NCI-H748 (cell line): ENCODE measurements at regions not wholly inside any gene's neighbourhood (a gene's known extent, or its start where the extent isn't known, plus 50 kb on each side); places are given as distances from the start of the nearest gene placed in this dataset.
A peak's percentile ranks its signal among the peaks of the same experiment; 100 is the strongest.

ENCODE experiments used
- DNase-seq: peaks from one replicate; lab custom pipeline; 2025; ENCODE audit not compliant: unreplicated experiment; lab: John Stamatoyannopoulos, UW

DNA sequence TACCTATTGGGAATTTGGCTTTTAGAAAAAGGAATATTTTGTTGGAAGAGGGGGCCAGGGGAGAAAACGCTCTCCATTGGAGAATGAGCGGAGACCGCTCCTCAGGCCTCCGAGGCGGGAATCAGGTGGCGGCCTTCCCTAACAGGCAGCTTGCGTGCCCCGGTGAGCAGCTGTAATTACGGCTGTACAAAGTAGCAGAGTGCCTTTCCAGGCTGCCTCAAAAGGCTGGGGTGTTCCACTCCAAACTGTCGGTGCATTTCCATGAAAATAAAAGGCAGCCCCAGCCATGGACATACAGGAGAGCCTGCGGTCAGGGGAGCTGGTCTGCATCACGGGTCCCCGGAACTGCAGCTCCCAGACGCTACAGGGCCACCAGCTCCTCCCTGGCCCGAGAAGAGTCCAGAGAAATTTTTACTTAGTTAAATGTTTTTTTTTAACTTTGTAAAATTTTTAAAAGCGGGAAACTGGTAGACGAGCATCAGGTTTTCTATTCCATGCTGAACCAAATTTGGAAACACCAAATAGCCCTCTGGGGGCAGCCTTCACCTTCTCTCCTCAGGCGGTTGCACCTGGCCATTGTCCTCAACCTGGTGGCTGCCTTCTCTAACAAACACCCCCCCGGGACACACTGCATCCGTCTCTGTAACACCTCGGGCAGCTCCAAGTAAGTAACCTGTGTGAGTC is 209.3 kb upstream of the SALL3 start:
- peak; percentile 93 for DNase-seq

DNA sequence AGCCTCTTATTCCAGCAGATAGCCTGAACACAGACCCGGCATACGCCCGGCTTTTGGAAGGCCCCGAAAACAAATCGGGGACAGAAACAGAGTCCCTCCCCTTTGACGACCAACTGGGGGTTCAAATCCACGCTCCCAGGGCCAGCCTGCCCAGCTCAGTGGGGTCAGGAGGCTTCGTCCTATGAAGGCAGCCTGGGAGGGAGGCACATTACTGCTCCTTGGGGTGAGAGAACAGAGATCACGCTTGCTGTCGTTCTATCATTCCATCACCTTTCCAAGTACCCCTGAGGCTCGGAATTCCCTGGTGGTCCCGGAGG is 208.8 kb upstream of the SALL3 start:
- peak; percentile 30 for DNase-seq

DNA sequence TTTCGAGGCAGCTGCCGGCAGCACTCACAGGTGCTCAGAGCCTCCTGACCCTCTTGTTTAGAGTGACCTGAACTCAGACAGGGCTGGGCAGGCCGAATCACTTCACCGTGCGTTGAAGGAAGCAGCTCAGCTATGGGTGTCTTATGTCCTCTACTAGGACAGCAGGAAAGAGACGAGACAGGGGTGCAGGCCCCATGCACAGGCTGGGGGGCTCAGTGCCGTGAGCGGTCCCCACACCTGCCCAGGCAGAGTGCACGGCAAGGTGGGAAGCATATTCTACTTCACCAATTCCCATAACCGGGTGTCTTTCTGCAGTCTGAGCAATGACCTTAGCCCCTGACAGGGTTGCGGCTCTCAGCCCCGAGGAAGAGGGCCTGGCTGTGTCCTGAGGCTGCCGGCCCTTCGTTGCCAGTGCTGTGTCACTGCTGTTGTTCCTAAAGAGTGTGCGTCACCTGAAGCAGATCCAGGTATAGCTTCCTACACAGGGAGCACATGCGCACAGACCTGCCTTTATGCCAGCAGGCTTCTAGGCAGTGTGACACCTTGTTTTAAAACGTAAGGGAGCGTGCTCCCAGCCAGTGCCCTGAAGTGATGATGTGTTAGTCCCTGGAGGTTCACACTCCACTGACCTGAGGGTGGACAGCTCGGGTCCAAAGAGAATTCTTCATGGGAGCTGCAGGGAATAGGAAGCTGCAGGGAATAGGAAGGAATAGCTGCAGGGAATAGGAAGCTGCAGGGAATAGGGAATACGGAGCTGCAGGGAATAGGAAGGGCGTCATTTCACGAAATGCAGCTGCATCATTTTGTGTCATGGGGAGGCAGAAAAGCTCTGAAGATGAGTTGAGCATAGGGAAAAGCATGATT is 207.9 kb upstream of the SALL3 start:
- no peak for DNase-seq

DNA sequence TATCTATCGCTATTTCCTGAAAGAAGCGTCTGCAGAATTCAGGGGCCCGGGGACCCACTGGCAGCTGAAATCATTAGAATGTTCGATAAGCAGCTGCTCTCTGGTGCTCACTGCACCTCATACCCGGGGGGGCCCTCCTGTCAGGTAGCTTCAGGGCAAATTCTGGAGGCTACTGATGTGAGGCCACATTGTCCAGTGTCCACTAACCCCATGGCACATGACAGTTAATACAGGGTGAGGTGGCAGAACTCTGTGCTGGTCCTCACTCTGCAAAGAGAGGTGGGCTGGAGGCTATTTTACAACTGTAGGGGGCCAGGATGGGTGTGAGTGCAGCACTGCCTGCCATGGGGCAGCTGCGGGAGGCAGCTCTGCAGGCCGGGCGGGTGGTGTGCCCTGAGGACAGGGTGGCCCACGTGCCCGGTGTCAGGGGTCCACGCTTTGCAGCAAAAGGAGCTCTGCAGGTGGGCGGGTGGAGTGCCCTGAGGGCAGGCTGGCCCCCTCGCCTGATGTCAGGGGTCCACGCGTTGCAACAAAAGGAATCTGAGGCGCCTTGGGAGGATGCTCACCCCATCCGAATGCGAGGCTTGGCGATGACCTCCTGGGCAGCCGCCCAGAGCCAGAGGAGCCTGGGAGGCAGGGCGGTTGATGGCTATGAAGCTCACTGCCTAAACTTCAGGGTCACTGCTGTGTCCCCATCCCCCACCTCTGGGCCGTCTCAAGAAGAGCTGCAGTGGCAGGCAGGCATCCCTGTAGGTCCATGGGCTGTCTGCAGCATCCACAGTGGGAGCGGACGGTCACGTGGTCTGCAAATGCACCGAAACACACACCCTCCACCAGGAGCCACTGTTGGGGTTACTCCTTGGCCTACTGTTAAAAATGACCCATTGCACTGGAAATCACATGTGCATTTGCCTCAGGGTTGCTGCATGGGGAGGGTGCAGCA is 207.0 kb upstream of the SALL3 start:
- no peak for DNase-seq

DNA sequence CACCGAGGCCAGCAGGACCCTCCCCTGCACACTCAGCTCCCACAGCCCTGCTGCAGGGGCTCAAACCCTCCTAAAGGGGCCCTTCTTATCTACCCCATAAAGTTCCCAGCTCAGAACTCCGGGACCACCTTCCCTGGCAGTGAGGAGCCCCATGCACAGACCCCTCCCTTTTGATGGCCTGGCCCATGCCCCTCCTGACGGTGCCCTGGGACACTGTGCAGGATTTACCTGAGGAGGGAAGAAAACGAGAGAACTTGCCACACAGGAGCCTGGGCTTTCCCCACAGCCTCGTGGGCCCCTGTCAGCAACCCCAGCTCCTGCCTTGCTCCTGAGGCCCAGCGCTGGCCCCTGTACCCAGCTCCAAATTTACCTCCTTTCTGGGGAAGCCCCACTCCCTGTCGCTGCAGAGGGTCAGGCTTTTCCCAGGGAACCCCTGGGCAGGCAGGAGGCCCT is 206.3 kb upstream of the SALL3 start:
- no peak for DNase-seq

DNA sequence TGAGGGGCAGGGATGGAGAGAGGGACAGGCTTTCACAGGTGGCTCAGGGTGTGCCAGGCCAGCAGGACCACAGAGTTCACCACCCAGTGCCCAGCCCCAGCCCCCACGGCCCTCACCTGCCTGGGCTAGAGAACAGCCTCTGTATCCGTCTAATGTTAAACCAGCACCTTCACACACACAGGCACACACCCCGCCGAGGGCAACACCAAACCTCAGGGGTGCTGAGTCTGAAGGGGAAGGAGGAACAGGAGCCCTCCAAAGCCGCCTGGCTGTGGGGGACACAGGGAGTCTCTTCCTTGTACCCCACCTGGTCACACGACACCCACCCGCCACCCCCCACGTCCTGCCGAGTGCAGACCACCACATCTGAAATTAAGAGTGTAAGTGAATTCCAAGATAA is 205.8 kb upstream of the SALL3 start:
- DNase-seq: no peak

DNA sequence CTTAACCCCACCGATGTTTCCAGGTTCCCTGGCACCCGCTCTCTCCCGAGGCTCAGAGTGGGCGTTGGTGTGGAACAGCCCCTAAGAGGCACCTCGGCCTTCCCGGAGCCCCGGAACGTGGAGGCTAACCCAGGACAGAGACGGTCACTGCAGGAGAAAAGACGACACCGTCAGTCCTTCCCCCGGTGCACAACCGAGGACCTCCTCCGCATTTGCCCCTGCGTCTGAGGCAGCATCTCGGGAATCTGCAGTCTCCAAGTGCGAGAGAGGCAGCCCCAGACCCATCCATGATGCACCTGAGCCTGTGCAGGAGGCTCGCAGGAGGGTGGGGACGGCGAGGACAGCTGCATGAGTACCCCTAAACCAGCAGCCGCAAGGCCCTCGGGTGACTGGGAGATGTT is 204.9 kb upstream of the SALL3 start:
- no peak for DNase-seq

DNA sequence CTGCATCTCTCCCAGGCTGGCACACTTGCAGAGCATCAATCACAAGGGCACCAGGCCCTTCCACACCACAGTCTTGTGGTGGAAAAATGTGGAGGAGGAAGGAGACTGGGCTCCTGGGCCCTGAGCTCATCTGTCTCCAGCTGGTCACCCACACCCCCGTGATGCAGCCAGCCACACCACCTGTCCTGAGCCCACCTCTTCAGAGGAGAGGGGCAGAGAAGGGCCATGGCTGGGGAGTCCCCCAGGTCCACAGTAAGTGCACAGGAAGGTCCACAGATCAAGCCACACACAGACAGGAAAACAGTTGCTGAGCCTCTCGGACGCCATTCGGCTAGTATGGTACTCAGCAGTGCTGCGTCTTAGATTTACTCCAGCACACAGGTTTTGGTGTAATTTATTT is 203.5 kb upstream of the SALL3 start:
- DNase-seq: no peak

DNA sequence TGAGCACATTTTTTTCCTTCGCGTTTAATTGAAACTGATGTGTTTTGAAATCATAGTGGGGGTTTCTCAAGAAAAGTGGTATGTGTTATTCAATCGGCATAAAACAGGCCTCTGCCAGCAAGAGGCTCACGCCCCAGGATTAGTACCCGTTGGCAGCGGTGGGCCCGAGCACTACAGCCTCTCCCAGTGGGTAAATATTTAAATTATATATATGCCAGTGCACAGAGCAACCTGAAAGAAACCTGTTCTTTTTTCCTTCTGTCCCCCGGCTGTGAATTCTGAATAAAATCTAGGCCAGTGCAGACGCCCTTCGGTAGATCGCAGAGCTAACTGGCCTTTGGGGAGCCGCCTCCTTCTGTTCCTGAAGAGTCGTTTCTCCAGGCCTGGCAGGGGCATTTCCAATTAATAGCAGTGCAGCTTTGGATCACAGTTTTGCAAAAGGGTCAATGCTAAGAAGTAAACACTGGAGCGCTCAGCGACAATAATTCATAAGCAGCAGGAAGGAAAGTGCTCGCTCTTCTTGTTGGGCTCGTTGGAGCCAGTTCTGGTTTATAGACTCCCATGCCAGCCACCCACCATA is 202.8 kb upstream of the SALL3 start:
- DNase-seq: peak; percentile 40

DNA sequence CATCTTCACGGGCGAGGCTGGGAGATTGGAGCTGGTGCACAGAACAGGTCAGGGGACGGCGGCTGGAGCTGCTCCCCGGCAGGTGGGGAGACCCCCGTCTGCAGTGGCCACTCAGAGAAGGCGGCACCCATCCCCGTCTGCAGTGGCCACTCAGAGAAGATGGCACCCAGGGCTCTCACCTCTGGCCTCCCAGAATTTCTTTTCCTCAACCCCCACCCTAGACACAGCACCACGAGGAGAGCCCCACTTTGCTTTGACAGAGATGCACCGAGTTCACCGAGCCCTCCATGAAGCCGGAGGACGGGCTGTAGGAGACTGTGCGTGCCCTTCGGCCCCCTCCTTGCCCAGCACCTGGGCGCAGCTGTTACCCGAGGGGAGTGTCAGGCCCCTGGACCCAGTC is 201.6 kb upstream of the SALL3 start:
- no peak for DNase-seq

DNA sequence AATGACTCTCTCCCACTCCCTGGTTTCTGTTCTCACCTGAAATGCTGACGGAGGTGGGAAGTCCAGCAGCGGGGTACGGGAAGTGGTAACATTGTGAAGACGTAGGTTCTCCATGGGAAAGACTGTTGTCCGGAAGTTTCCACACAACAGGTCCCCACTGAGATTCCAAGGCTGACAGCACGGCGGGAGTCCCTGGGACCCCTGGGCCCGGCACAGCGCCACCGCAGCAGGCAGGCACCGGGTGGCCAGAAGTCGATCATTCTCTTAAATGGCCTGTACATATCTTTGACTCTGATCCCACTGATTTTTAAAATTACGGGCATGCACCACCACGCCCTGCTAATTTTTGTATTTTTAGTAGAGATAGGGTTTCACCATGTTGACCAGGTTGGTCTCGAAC is 201.0 kb upstream of the SALL3 start:
- DNase-seq: no peak

DNA sequence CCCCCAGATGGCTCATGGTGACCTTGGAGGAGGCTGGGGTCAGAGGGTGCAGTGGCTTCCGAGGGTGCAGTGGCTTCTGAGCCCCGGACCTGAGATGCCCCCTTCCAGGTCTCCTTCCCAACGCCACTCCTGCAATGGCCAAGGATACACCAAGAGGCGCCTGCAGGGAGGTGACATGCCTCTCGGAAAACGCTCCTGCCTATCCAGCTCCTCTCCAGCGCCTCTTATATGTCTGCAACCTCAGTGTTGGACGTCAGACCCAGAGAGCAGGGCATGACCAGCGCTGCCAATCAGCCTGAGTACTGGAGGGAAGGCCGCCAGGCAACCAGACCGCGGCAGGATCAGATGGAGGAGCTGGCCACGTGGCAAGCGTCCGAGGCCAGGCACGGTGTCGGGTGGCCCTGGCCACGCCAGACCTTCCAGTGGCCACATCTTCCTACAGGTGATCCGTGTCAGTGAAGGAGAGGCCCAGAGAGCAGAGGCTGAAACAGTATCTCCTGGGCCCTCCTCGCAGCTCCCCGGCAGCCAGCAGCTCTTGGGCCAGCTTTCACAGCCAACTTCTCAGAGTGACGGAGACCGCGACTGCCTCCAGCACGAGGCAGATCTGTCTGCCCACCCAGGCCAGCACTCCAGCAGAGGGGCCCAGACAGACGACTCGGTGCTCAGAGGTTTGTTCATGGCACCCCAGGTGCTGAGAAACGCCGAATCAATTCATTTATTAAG is 199.5 kb upstream of the SALL3 start:
- no peak for DNase-seq

DNA sequence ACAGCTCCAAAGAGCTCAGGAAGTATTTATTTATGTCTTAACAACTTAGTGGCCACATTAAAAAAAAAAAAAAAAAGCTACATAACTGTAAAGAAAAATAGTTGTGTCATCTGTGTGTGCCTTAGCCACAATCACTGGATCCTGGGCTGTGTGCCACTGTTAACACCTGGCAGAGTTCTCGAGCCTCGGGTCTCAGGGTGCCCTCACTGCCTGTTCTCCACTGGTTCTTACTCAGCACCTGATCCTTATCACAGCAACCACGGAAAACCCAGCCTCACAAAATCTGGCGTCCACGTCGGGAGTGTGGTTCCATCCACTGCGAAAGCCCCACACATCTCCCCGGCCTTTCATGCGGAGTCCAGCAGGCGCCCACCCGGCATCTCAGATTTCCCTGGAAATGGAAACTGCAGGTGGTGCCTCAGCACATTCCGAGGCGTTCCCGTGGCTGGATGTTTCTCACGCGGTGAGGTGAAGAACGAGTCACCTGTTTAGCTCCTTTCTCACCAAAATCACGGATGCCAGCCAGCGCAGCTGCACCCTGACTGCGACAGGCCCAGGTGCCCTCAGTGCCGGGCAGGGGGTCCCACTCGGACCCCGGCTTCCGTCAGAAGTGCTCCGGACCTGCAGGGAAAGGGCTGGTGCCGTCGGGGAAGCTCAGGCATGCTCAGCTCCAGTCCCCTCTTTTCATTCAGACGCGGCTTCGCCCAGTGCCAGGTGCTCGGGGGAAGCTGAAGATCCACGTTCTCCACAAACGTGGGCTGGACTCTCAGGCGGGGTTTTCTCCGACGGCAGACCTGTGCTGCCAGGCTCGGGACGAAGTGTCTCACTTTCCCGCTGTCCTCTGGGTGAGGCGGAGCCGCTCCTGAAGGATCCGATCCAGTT is 198.7 kb upstream of the SALL3 start:
- DNase-seq: no peak

DNA sequence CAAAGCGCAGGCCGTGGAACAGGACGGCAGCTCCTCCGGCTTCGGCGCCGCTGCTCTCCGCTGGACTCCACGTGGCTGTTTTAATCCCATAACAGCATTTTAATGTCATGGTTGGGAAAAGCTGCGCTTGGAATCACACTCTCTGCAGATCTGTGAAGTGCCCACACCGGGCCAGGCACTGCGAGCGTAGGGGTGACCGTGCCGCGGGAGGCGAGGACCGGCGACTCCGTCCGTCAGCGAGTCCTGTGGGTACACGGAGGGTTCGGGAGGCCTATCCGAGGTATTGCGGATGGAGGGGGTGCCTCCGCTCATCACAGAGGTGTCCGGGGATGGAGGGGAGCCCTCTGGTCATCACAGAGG is 198.0 kb upstream of the SALL3 start:
- no peak for DNase-seq

DNA sequence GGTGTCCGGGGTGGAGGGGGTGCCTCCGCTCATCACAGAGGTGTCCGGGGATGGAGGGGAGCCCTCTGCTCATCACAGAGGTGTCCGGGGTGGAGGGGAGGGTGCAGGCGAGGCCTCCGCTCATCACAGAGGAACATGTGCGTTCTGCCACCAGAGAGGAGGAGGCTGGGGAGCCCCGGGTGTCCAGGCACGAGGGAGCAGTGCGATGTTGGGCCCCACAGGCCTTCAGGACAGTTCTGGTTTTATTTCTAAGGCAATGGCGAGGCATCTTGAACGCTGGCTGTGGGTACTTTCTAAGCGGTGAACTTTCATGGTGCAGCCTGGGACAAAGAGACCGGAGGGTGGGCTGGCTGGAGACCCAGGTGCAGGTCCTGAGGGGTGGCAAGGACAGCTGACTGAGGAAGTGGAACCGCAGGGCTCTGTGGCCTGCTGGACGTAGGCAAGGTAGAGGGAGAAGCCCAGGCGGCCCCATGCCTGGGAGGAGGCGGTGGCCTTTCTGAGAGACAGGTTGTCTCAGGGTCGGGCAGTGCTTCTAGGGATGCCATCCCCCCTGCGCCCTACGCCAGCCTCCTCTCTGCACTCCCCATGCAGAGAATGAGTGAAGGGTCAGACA is 196.6 kb upstream of the SALL3 start:
- no peak for DNase-seq

DNA sequence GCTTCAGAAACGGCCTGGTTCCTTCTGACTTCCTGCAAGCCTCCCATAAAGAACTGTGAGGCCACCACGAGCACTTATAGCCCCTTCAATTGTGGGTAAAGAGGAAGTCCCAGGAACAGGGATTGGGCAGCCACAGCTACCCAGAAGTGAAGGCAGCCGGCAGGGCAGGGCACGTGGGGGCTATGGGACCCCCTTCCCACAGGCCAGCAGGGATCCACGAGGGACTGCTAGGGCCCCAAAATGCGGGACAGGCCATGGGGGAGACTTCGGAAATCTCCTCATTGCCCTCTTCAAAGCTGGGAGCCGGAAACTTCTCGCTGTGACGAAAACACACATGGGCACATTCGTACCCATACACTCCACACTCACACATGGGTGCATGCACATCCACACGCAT is 196.1 kb upstream of the SALL3 start:
- no peak for DNase-seq

DNA sequence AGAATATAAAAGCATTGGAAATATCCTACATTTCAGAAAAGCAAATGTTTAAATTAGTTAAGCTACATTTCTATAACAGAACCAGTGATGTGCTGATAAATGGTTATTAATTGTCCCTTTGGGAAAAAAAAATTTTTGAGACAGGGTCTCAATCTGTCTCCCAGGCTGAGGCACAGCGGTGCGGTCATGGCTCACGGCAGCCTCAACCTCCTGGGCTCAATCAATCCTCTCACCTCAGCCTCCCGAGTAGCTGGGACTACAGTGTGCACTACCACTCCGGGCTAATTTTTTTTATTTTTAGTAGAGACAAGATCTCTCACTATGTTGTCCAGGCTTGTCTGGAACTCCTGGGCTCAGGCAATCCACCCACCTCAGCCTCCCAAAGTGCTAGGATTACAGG is 194.8 kb upstream of the SALL3 start:
- no peak for DNase-seq

DNA sequence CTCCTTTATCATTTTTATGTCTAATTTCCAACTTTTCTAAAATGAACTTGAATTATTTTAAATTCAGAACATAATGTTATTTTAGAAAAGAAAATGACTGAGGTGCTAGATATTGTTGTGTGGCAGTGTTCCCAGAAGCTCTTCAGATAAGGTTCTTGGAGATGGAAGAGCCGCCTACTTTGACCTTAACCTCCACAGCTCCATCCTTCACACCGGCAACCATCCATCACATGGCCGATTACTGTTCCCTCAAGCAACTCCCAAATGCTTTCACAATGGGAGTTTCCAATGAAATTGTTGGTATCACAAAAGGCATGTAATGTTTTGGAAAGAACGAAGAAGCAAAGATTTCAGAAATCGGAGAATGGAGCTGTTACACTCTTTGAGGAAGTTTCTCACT is 193.9 kb upstream of the SALL3 start:
- DNase-seq: no peak

DNA sequence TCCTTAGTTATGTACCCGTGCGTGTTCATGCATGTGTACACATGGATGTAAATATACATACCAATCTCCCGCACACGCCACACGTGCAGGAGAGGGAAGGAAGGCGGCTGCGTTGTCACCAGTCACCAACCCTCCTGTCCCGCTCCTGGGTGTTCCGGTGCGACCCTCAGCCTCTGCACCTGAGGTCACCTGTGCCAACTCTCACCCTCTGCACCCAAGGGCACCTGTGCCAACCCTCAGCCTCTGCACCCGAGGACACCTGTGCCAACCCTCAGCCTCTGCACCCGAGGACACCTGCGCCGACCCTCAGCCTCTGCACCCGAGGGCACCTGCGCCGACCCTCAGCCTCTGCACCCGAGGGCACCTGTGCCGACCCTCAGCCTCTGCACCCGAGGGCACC is 192.8 kb upstream of the SALL3 start:
- no peak for DNase-seq
